Hindlimb muscle (tissue), 1 donor: ENCODE measurements at regions not wholly inside any gene's neighbourhood (a gene's known extent, or its start where the extent isn't known, plus 50 kb on each side); places are given as distances from the start of the nearest gene placed in this dataset.

Experiments used
- DNase-seq: peaks from one replicate; pipeline ENCODE4 v3.0.0-alpha.2; 2013

- DNase-seq = no peak
These were observed 53.9 kb upstream of the PITX1 start for GRCh38 chr5:135087950-135088349.

GRCh38 chr5:135085936-135086725 lies 52.1 kb upstream of the PITX1 start:
- DNase-seq = no peak

GRCh38 chr5:135085133-135085935 lies 51.3 kb upstream of the PITX1 start:
- no peak for DNase-seq
